Mesothelial cell of epicardium (in vitro differentiated cells): ENCODE measurements at regions not wholly inside any gene's neighbourhood (a gene's known extent, or its start where the extent isn't known, plus 50 kb on each side); places are given as distances from the start of the nearest gene placed in this dataset.

ENCODE experiments used
- DNase-seq, 2 experiments: peaks; one replicate each; pipeline ENCODE4 v3.0.0; 2021; ENCODE audit warnings: low spot score in 2 of 2; ENCODE audit not compliant: unreplicated experiment in 2 of 2
- H3K27ac Mint-ChIP-seq: 2 replicates; pipeline ENCODE4 v1.8.0; 2021; ENCODE audit warnings: mixed read lengths
- H3K27me3 Mint-ChIP-seq: 2 replicates; pipeline ENCODE4 v1.8.0; 2021; ENCODE audit warnings: low read depth, mixed read lengths
- H3K36me3 Mint-ChIP-seq: 2 replicates; pipeline ENCODE4 v1.8.0; 2021; ENCODE audit warnings: mixed read lengths
- H3K4me1 Mint-ChIP-seq: 2 replicates; pipeline ENCODE4 v1.8.0; 2021; ENCODE audit warnings: mixed read lengths
- H3K4me3 Mint-ChIP-seq: 2 replicates; pipeline ENCODE4 v1.8.0; 2021; ENCODE audit warnings: mild to moderate bottlenecking, moderate library complexity, mixed read lengths
- H3K9me3 Mint-ChIP-seq: 2 replicates; pipeline ENCODE4 v1.8.0; 2021; ENCODE audit warnings: mixed read lengths
- CTCF ChIP-seq: fragments of 200-600 bp; sonication (generic); IDR thresholded peaks from one replicate; pipeline ENCODE4 v1.5.0; 2021; ENCODE audit warnings: antibody characterized with exemption; ENCODE audit not compliant: unreplicated experiment

GRCh38 chr15:37245358-37245757 lies 145.0 kb upstream of the MEIS2 start:
- no peak for TF ChIP-seq CTCF
- Mint-ChIP-seq H3K36me3 (no peaks in the 10 kb centered on the region), H3K27me3 (no peaks in the 10 kb centered on the region), H3K4me3 (no peak overlapping the region), H3K4me1 (peaks cover 34% of the 10 kb centered on the region), H3K27ac (peak overlapping the region; percentile 91), H3K9me3 (no peaks in the 10 kb centered on the region)
- DNase-seq: no peak

DNA sequence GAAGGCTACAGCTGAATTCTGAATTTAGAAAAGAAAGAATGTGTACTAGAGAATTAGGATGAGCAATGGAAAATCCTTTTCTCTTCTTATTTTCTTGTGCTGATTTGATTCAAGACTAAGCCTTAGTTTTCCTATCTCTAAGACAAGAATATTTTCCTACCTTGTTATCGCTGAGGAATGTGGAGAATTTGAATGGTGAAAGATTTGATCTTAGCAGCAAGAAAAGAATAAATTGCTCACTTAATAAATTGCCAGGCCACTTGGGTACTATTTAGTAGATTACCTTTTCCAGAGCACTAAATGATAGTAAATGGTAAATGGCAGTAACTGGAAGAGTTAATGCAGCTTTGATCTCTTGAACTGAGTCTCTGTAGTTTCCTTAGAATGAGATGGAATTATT lies 145.7 kb upstream of the MEIS2 start:
- no peaks in the 10 kb centered on the region for H3K9me3 Mint-ChIP-seq
- peak overlapping the region; percentile 91 for H3K27ac Mint-ChIP-seq
- H3K4me1 Mint-ChIP-seq: peaks cover 35% of the 10 kb centered on the region
- no peak overlapping the region for H3K4me3 Mint-ChIP-seq
- no peak for DNase-seq
- no peaks in the 10 kb centered on the region for H3K36me3 Mint-ChIP-seq
- no peak for TF ChIP-seq CTCF
- no peaks in the 10 kb centered on the region for H3K27me3 Mint-ChIP-seq

DNA sequence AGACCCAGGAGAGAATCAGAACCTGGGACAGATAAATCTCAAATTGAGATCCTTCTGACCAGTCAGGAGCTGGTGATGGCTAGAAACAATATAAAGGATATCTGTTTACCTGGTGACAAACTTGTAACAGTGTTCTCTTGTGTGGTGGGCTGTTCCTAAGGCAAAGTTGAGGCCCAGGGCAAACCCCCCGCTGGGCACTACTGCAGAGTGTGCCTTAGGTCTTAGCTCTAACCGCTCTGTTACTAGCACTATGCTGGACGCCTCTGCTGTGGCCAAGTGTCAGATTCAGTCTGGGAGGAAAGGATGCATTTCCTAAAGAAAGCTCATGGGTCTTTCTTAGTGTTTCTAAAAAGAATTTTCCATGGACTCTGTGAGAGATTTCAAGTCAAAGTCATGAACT lies 146.5 kb upstream of the MEIS2 start:
- Mint-ChIP-seq H3K9me3 (peaks cover 2% of the 10 kb centered on the region), H3K4me1 (peaks cover 35% of the 10 kb centered on the region), H3K4me3 (no peak overlapping the region), H3K27me3 (no peaks in the 10 kb centered on the region), H3K27ac (peak overlapping the region; percentile 87), H3K36me3 (no peaks in the 10 kb centered on the region)
- no peak for DNase-seq
- TF ChIP-seq CTCF: no peak

GRCh38 chr15:37249249-37249648 lies 148.9 kb upstream of the MEIS2 start:
- no peak overlapping the region for H3K4me3 Mint-ChIP-seq
- DNase-seq: no peak
- H3K36me3 Mint-ChIP-seq: no peaks in the 10 kb centered on the region
- H3K4me1 Mint-ChIP-seq: peaks cover 34% of the 10 kb centered on the region
- TF ChIP-seq CTCF: no peak
- H3K27ac Mint-ChIP-seq: no peak overlapping the region
- peaks cover 6% of the 10 kb centered on the region for H3K9me3 Mint-ChIP-seq
- no peaks in the 10 kb centered on the region for H3K27me3 Mint-ChIP-seq

- Mint-ChIP-seq H3K27me3 (no peaks in the 10 kb centered on the region), H3K36me3 (no peaks in the 10 kb centered on the region)
- no peak for DNase-seq
These were observed 152.2 kb upstream of the MEIS2 start for GRCh38 chr15:37252530-37252929.

More at GRCh38 chr15:37252530-37252929, 152.2 kb upstream of the MEIS2 start:
- Mint-ChIP-seq H3K4me3 (no peak overlapping the region), H3K27ac (no peak overlapping the region), H3K4me1 (peaks cover 13% of the 10 kb centered on the region), H3K9me3 (peaks cover 12% of the 10 kb centered on the region)
- no peak for TF ChIP-seq CTCF
